Peyer's patch (tissue), 4 donors: ENCODE measurements at regions not wholly inside any gene's neighbourhood (a gene's known extent, or its start where the extent isn't known, plus 50 kb on each side); places are given as distances from the start of the nearest gene placed in this dataset.

Source experiments
- POLR2A ChIP-seq, 2 donors: fragments of 450-650 bp; IDR thresholded peaks; one replicate each; pipeline ENCODE4 v1.5.1; 2017; ENCODE audit warnings: antibody characterized with exemption in 2 of 2, mild to moderate bottlenecking in 2 of 2, moderate library complexity in 2 of 2
- TF ChIP-seq, protein P1 (sequence below), 6 experiments: fragments of 450-650 bp in 4 of 6; fragments of 200-600 bp in 2 of 6; sonication (generic) in 1 of 6; IDR thresholded peaks; one replicate each; pipeline ENCODE4 v1.5.1; 2017 to 2019; ENCODE audit warnings: antibody characterized with exemption in 6 of 6, mild to moderate bottlenecking in 3 of 6, moderate library complexity in 1 of 6

GRCh38 chr16:86052115-86052670 is 153.2 kb downstream of the IRF8 start:
- TF ChIP-seq, protein P1, sequence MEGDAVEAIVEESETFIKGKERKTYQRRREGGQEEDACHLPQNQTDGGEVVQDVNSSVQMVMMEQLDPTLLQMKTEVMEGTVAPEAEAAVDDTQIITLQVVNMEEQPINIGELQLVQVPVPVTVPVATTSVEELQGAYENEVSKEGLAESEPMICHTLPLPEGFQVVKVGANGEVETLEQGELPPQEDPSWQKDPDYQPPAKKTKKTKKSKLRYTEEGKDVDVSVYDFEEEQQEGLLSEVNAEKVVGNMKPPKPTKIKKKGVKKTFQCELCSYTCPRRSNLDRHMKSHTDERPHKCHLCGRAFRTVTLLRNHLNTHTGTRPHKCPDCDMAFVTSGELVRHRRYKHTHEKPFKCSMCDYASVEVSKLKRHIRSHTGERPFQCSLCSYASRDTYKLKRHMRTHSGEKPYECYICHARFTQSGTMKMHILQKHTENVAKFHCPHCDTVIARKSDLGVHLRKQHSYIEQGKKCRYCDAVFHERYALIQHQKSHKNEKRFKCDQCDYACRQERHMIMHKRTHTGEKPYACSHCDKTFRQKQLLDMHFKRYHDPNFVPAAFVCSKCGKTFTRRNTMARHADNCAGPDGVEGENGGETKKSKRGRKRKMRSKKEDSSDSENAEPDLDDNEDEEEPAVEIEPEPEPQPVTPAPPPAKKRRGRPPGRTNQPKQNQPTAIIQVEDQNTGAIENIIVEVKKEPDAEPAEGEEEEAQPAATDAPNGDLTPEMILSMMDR (IDR thresholded peaks at IDR 0.05) = no peak
- no peak for TF ChIP-seq POLR2A (IDR thresholded peaks at IDR 0.05)
